IMR-90 (cell line): ENCODE measurements at regions not wholly inside any gene's neighbourhood (a gene's known extent, or its start where the extent isn't known, plus 50 kb on each side); places are given as distances from the start of the nearest gene placed in this dataset.

ENCODE experiments used
- ATAC-seq: fragments of 200-7000 bp; cut with Tn5 transposase; 2 replicates; pipeline ENCODE4 v1.9.1; 2020; ENCODE audit warnings: low read depth, mild to moderate bottlenecking, moderate library complexity
- BruUV-seq: library from RNA; stranded (reverse); fragments of 400-500 nt; replicated peaks from 2 replicates; lab custom pipeline; 2021; lab: Mats Ljungman, UMichigan
- CTCF ChIA-PET: fragments of 300-600 bp; formaldehyde crosslinking; extraction: SDS; loops from one replicate; lab custom pipeline; 2021; ENCODE audit warnings: antibody characterized with exemption; lab: Yijun Ruan, JAX
- POLR2A ChIA-PET: fragments of 300-600 bp; sonication (Branson Sonifier 250); formaldehyde crosslinking; loops from one replicate; lab custom pipeline; 2022; ENCODE audit warnings: antibody characterized with exemption; ENCODE audit not compliant: unreplicated experiment; lab: Charles Lee
- DNase-seq: peaks from one replicate; pipeline ENCODE4 v3.0.0; 2013
- H2AFZ ChIP-seq: replicated peaks from 2 replicates; pipeline ENCODE3; 2013; ENCODE audit warnings: low read length, mild to moderate bottlenecking; ENCODE audit not compliant: poor library complexity
- H2AK5ac ChIP-seq: 2 replicates; pipeline ENCODE4 v1.6.1; 2013; ENCODE audit warnings: low read depth, low read length, inconsistent platforms
- H2AK9ac ChIP-seq: replicated peaks from 2 replicates; pipeline ENCODE3; 2013; ENCODE audit warnings: mild to moderate bottlenecking, low read depth, low read length, moderate library complexity; ENCODE audit not compliant: poor library complexity
- H2BK120ac ChIP-seq: 2 replicates; pipeline ENCODE4 v1.6.1; 2013; ENCODE audit warnings: low read depth, low read length, inconsistent platforms
- H2BK15ac ChIP-seq: 3 replicates; pipeline ENCODE4 v1.6.1; 2013; ENCODE audit warnings: low read depth, low read length, inconsistent platforms
- H2BK20ac ChIP-seq: 2 replicates; pipeline ENCODE4 v1.6.1; 2013; ENCODE audit warnings: low read depth, mild to moderate bottlenecking, inconsistent platforms, low read length, moderate library complexity
- H2BK5ac ChIP-seq: 2 replicates; pipeline ENCODE4 v1.6.1; 2013; ENCODE audit warnings: mild to moderate bottlenecking, low read depth, low read length, inconsistent platforms; ENCODE audit not compliant: poor library complexity, severe bottlenecking
- H3K14ac ChIP-seq: replicated peaks from 2 replicates; pipeline ENCODE4 v1.6.1; 2013; ENCODE audit warnings: low read depth, low read length, inconsistent platforms
- H3K18ac ChIP-seq: 2 replicates; pipeline ENCODE4 v1.6.1; 2013; ENCODE audit warnings: low read depth, low read length, control low read depth
- H3K23ac ChIP-seq: 2 replicates; pipeline ENCODE4 v1.6.1; 2013; ENCODE audit warnings: low read depth, low read length, inconsistent platforms
- H3K27ac ChIP-seq: 2 replicates; pipeline ENCODE4 v1.5.1; 2013; ENCODE audit warnings: mild to moderate bottlenecking, control low read depth, low read length; ENCODE audit not compliant: insufficient read depth
- H3K27me3 ChIP-seq: 2 replicates; pipeline ENCODE4 v1.6.1; 2013; ENCODE audit warnings: low read length; ENCODE audit not compliant: control insufficient read depth, insufficient read depth
- H3K36me3 ChIP-seq: 2 replicates; pipeline ENCODE4 v1.6.1; 2013; ENCODE audit warnings: low read length, mixed read lengths; ENCODE audit not compliant: control insufficient read depth, insufficient read depth
- H3K4ac ChIP-seq: 2 replicates; pipeline ENCODE4 v1.6.1; 2013; ENCODE audit warnings: low read depth, low read length, inconsistent platforms
- H3K4me1 ChIP-seq: 2 replicates; pipeline ENCODE4 v1.6.1; 2013; ENCODE audit warnings: low read length, mixed read lengths; ENCODE audit not compliant: control insufficient read depth, insufficient read depth
- H3K4me2 ChIP-seq: 2 replicates; pipeline ENCODE4 v1.6.1; 2013; ENCODE audit warnings: low read depth, mild to moderate bottlenecking, control low read depth, low read length, moderate library complexity
- H3K4me3 ChIP-seq: 2 replicates; pipeline ENCODE4 v1.5.1; 2013; ENCODE audit warnings: low read depth, mild to moderate bottlenecking, control low read depth, low read length, moderate library complexity; ENCODE audit not compliant: insufficient read depth
- H3K56ac ChIP-seq: 2 replicates; pipeline ENCODE4 v1.6.1; 2013; ENCODE audit warnings: low read length, inconsistent platforms; ENCODE audit not compliant: insufficient read depth; ENCODE audit errors: extremely low read depth
- H3K79me1 ChIP-seq, 2 experiments: 2 replicates each; pipeline ENCODE4 v1.6.1; 2013; ENCODE audit warnings: low read length in 2 of 2, inconsistent platforms in 1 of 2, low read depth in 1 of 2
- H3K9ac ChIP-seq: 2 replicates; pipeline ENCODE4 v1.6.1; 2013; ENCODE audit warnings: low read depth, low read length, control low read depth
- H3K9me1 ChIP-seq: 2 replicates; pipeline ENCODE4 v1.6.1; 2013; ENCODE audit warnings: low read length, inconsistent platforms; ENCODE audit not compliant: insufficient read depth
- H3K9me3 ChIP-seq: 2 replicates; pipeline ENCODE4 v1.6.1; 2013; ENCODE audit warnings: low read length; ENCODE audit not compliant: control insufficient read depth, insufficient read depth
- H4K20me1 ChIP-seq: 2 replicates; pipeline ENCODE4 v1.6.1; 2013; ENCODE audit warnings: low read length, inconsistent platforms; ENCODE audit not compliant: insufficient read depth
- H4K5ac ChIP-seq: 2 replicates; pipeline ENCODE4 v1.6.1; 2013; ENCODE audit warnings: mild to moderate bottlenecking, low read depth, low read length, control low read depth
- H4K8ac ChIP-seq, 2 experiments: 2 replicates each; pipeline ENCODE4 v1.6.1; 2013; ENCODE audit warnings: low read depth in 2 of 2, low read length in 2 of 2, control low read depth in 1 of 2, inconsistent platforms in 1 of 2
- H4K91ac ChIP-seq: 2 replicates; pipeline ENCODE4 v1.6.1; 2013; ENCODE audit warnings: low read depth, low read length, inconsistent platforms; ENCODE audit not compliant: insufficient read depth
- BHLHE40 ChIP-seq: fragments of 150-350 bp; IDR thresholded peaks from 2 replicates; pipeline ENCODE4 v1.6.1; 2016; ENCODE audit warnings: mild to moderate bottlenecking, low read depth, low read length
- CEBPB ChIP-seq: IDR thresholded peaks from 2 replicates; pipeline ENCODE4 v1.6.1; 2012; ENCODE audit warnings: low read depth, low read length, improper control_type of control experiment
- CHD1 ChIP-seq: IDR thresholded peaks from 2 replicates; pipeline ENCODE4 v1.6.1; 2012; ENCODE audit warnings: low read depth, low read length, improper control_type of control experiment
- CTCF ChIP-seq: conservative IDR thresholded peaks from 2 replicates; pipeline ENCODE4 v1.5.1; 2012; ENCODE audit warnings: mild to moderate bottlenecking, low read depth, low read length, improper control_type of control experiment
- FOS ChIP-seq: fragments of 150-350 bp; IDR thresholded peaks from 2 replicates; pipeline ENCODE4 v1.6.1; 2016; ENCODE audit warnings: low read depth, low read length
- MAFK ChIP-seq: IDR thresholded peaks from 2 replicates; pipeline ENCODE4 v1.6.1; 2012; ENCODE audit warnings: low read depth, low read length, improper control_type of control experiment
- MAZ ChIP-seq: IDR thresholded peaks from 2 replicates; pipeline ENCODE4 v1.6.1; 2012; ENCODE audit warnings: low read depth, mild to moderate bottlenecking, low read length, improper control_type of control experiment, moderate library complexity, borderline replicate concordance
- MXI1 ChIP-seq: IDR thresholded peaks from 2 replicates; pipeline ENCODE4 v1.6.1; 2012; ENCODE audit warnings: low read depth, mild to moderate bottlenecking, low read length, moderate library complexity, borderline replicate concordance
- NFE2L2 ChIP-seq: fragments of 150-350 bp; IDR thresholded peaks from 2 replicates; pipeline ENCODE4 v1.6.1; 2016; ENCODE audit warnings: low read depth, mild to moderate bottlenecking, low read length
- POLR2A ChIP-seq: IDR thresholded peaks from 2 replicates; pipeline ENCODE4 v1.6.1; 2012; ENCODE audit warnings: mild to moderate bottlenecking, low read depth, low read length
- RAD21 ChIP-seq: IDR thresholded peaks from 2 replicates; pipeline ENCODE4 v1.6.1; 2012; ENCODE audit warnings: low read length, improper control_type of control experiment
- RCOR1 ChIP-seq: IDR thresholded peaks from 2 replicates; pipeline ENCODE4 v1.6.1; 2012; ENCODE audit warnings: mild to moderate bottlenecking, low read length, improper control_type of control experiment; ENCODE audit not compliant: insufficient replicate concordance
- RFX5 ChIP-seq: IDR thresholded peaks from 2 replicates; pipeline ENCODE4 v1.8.0; 2012; ENCODE audit warnings: low read depth, mild to moderate bottlenecking, low read length, moderate library complexity
- SMC3 ChIP-seq: fragments of 150-350 bp; IDR thresholded peaks from 2 replicates; pipeline ENCODE4 v1.6.1; 2016; ENCODE audit warnings: low read depth, mild to moderate bottlenecking, antibody characterized with exemption, low read length, moderate library complexity
- USF2 ChIP-seq: fragments of 150-350 bp; IDR thresholded peaks from 2 replicates; pipeline ENCODE4 v1.6.1; 2017; ENCODE audit warnings: mild to moderate bottlenecking, antibody characterized with exemption, low read length, low read depth
- WGBS, 2 experiments: methylation state at CpG; one replicate each; pipeline versions ENCODE4 v1.1.5 to v1.1.7; 2013; ENCODE audit warnings: missing lambda C conversion rate in 2 of 2; ENCODE audit not compliant: insufficient read length in 1 of 2; ENCODE audit errors: extremely low coverage in 2 of 2; 5-methylcytosine and 5-hydroxymethylcytosine counted together
- dilution Hi-C: fragments of 300-500 bp; cut with HindIII; formaldehyde crosslinking; loops from one replicate; pipeline ENCODE4 v1.14.3; 2018; ENCODE audit warnings: low sequenced_read_pairs; ENCODE audit not compliant: unreplicated experiment
- in situ Hi-C: fragments of 300-500 bp; cut with MboI; formaldehyde crosslinking; loops from 3 replicates; pipeline ENCODE4 v1.14.3; 2019; ENCODE audit warnings: low sequenced_read_pairs, inconsistent platforms, mixed read lengths
- intact Hi-C: fragments of 100-400 bp; cut with micrococcal nuclease; formaldehyde crosslinking; loops from 2 replicates; pipeline ENCODE4 v1.10.0; 2022
- TF ChIP-seq, protein P1 (sequence below): fragments of 150-350 bp; IDR thresholded peaks from 2 replicates; pipeline ENCODE4 v1.6.1; 2016; ENCODE audit warnings: low read depth, mild to moderate bottlenecking, low read length, moderate library complexity, borderline replicate concordance

DNA sequence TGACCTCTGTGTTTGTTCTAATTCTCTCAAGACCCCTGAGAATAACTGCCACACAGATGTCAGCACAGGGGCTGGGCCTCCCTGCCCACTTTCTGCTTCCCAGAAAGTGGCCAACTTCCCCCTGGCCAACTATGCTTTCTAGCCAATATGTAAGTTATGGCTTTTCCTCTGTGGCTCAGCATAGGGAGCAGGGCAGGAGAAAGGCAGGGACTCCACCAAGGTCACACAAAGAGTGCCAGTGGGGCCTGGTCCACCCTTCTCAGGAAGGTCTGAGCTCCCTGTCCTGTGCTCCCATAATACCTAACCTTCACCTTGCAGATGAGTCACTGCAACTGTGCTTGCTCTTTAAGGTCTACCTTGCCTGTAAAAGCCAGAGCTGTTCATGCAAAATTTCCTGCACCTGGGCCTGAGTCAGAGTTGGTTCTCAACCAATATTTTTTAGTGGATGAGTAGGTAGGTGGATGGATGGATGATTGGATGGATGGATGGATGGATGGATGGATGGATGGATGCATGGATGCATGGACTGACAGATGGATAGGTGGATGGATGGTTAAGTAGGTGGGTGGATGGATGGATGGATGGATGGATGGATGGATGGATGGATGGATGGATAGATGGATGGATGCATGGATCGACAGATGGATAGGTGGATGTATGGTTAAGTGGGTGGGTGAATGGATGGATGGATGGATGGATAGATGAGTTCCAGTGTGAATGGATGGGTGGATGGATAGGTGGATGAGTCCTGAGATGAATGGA, 64.2 kb downstream of the DIO3 start:
- BruUV-seq = no TSS peak
- Histone ChIP-seq H3K9me1 (no peaks in the 10 kb centered on the region), H2AK9ac (no peak overlapping the region), H2BK120ac (no peak overlapping the region), H3K4ac (no peak overlapping the region), H4K91ac (no peak overlapping the region), H4K8ac (no peak overlapping the region), H3K18ac (no peak overlapping the region), H3K14ac (no peak overlapping the region), H3K4me1 (no peaks in the 10 kb centered on the region), H3K4me3 (no peak overlapping the region), H3K27ac (no peak overlapping the region), H3K79me1 (no peaks in the 10 kb centered on the region), H3K27me3 (peaks cover 22% of the 10 kb centered on the region), H3K9ac (no peak overlapping the region), H3K4me2 (no peak overlapping the region), H3K9me3 (no peaks in the 10 kb centered on the region), H4K5ac (no peak overlapping the region), H2AK5ac (no peak overlapping the region), H3K56ac (no peak overlapping the region), H2AFZ (no peak overlapping the region), H3K23ac (no peak overlapping the region), H4K20me1 (no peaks in the 10 kb centered on the region), H3K36me3 (no peaks in the 10 kb centered on the region), H2BK5ac (no peak overlapping the region), H2BK20ac (no peak overlapping the region), H2BK15ac (no peak overlapping the region)
- WGBS, 2 experiments = 83% methylated on average over 1 of the region's 1 CpG; no CpG with 5 or more reads in 1 of the 2 experiments
- ChIA-PET POLR2A (no interaction called here), CTCF (no interaction called here)
- no peak for ATAC-seq
- intact Hi-C loops (loop anchor here (5.0 kb wide), 2 partner anchors 388 to 543 kb away; no protein-coding TSS in a partner anchor), in situ Hi-C loops (loop anchor here (10.0 kb wide), 1 partner anchor 1241 kb away; no protein-coding TSS in a partner anchor), dilution Hi-C loops (no loop called here)
- DNase-seq = no peak
- TF ChIP-seq RCOR1 = no peak
- TF ChIP-seq USF2 = no peak
- TF ChIP-seq FOS = no peak
- TF ChIP-seq, protein P1, sequence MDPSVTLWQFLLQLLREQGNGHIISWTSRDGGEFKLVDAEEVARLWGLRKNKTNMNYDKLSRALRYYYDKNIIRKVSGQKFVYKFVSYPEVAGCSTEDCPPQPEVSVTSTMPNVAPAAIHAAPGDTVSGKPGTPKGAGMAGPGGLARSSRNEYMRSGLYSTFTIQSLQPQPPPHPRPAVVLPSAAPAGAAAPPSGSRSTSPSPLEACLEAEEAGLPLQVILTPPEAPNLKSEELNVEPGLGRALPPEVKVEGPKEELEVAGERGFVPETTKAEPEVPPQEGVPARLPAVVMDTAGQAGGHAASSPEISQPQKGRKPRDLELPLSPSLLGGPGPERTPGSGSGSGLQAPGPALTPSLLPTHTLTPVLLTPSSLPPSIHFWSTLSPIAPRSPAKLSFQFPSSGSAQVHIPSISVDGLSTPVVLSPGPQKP = no peak
- TF ChIP-seq BHLHE40 = no peak
- no peak for TF ChIP-seq CTCF
- no peak for TF ChIP-seq MXI1
- no peak for TF ChIP-seq RAD21
- no peak for TF ChIP-seq RFX5
- no peak for TF ChIP-seq MAZ
- TF ChIP-seq CHD1 = no peak
- TF ChIP-seq NFE2L2 = no peak
- TF ChIP-seq CEBPB = no peak
- TF ChIP-seq SMC3 = no peak
- no peak for TF ChIP-seq POLR2A
- TF ChIP-seq MAFK = no peak
